Nephron (organoid): ENCODE measurements at regions not wholly inside any gene's neighbourhood (a gene's known extent, or its start where the extent isn't known, plus 50 kb on each side); places are given as distances from the start of the nearest gene placed in this dataset.

Source experiments
- H3K27ac Mint-ChIP-seq, 3 experiments: 2 replicates each; pipeline ENCODE4 v1.8.0; 2020; ENCODE audit warnings: mixed read lengths in 3 of 3, mild to moderate bottlenecking in 2 of 3, moderate library complexity in 1 of 3
- H3K27me3 Mint-ChIP-seq: 2 replicates; pipeline ENCODE4 v1.8.0; 2021; ENCODE audit warnings: low read depth, mild to moderate bottlenecking, moderate library complexity, mixed read lengths
- H3K36me3 Mint-ChIP-seq: 2 replicates; pipeline ENCODE4 v1.8.0; 2020; ENCODE audit warnings: low read depth, mixed read lengths
- H3K4me1 Mint-ChIP-seq: 2 replicates; pipeline ENCODE4 v1.8.0; 2020; ENCODE audit warnings: mixed read lengths
- H3K4me3 Mint-ChIP-seq, 3 experiments: 2 replicates each; pipeline ENCODE4 v1.8.0; 2020; ENCODE audit warnings: mild to moderate bottlenecking in 3 of 3, mixed read lengths in 3 of 3, moderate library complexity in 2 of 3
- H3K9me3 Mint-ChIP-seq: 2 replicates; pipeline ENCODE4 v1.8.0; 2020; ENCODE audit warnings: mixed read lengths
- CTCF ChIP-seq, 3 experiments: fragments of 200-600 bp; sonication (generic); IDR thresholded peaks; one replicate each; pipeline ENCODE4 v1.5.0; 2021; ENCODE audit warnings: antibody characterized with exemption in 3 of 3; ENCODE audit not compliant: unreplicated experiment in 3 of 3

DNA sequence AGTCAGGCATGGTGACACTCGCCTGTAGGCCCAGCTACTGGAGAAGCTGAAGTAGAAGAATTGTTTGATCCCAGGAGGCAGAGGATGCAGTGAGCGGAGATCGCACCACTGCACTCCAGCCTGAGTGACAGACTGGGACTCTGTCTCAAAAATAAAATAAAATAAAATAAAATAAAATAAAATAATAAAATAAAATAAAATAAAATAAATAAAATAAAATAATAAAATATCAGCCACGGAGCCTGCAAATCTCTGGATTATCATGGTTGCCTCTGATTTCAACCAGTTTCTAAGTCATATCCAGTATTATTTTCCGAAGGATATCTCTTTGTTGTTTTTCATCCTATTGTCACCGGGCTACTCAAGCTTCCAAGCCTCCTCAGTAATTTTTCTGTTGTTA lies 51.7 kb upstream of the FZD8 start:
- Mint-ChIP-seq H3K27me3 (peaks cover 45% of the 10 kb centered on the region), H3K9me3 (no peaks in the 10 kb centered on the region), H3K27ac (no peak overlapping the region), H3K4me1 (peaks cover 10% of the 10 kb centered on the region), H3K36me3 (no peaks in the 10 kb centered on the region), H3K4me3 (no peak overlapping the region)
- TF ChIP-seq CTCF (IDR thresholded peaks at IDR 0.05; ENCODE audit: unreplicated experiment in 3 of 3) = no peak
